ENCODE measurements at regions not wholly inside any gene's neighbourhood (a gene's known extent, or its start where the extent isn't known, plus 50 kb on each side); places are given as distances from the start of the nearest gene placed in this dataset.

DNA sequence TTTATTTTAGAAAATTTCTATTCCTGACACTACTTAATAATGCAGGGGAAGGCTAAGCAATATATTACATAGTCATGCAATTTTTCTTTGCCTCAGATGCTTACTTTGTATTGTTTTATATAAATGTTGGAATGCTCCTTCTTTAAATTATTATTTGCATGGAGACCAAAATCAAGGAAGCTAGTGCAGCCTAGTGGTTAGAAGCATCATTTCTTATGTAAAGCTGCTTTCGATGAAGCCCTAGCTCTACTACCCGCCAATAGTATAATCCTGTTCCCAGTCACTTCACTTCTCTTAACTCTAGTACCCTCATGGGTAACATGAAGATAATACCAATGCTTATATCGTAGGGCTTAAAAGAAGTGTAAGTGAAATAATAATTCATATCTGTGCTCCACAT lies 198.9 kb downstream of the LRATD1 start:
- TF ChIP-seq, protein P1, sequence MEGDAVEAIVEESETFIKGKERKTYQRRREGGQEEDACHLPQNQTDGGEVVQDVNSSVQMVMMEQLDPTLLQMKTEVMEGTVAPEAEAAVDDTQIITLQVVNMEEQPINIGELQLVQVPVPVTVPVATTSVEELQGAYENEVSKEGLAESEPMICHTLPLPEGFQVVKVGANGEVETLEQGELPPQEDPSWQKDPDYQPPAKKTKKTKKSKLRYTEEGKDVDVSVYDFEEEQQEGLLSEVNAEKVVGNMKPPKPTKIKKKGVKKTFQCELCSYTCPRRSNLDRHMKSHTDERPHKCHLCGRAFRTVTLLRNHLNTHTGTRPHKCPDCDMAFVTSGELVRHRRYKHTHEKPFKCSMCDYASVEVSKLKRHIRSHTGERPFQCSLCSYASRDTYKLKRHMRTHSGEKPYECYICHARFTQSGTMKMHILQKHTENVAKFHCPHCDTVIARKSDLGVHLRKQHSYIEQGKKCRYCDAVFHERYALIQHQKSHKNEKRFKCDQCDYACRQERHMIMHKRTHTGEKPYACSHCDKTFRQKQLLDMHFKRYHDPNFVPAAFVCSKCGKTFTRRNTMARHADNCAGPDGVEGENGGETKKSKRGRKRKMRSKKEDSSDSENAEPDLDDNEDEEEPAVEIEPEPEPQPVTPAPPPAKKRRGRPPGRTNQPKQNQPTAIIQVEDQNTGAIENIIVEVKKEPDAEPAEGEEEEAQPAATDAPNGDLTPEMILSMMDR (IDR thresholded peaks at IDR 0.05 in 2 of 3, conservative IDR thresholded peaks at IDR 0.05 in 1 of 3; ENCODE audit: borderline replicate concordance in 1 of 3, insufficient read depth in 1 of 3, low read depth in 2 of 3, low read length in 2 of 3), result no peak
- TF ChIP-seq, protein P2, sequence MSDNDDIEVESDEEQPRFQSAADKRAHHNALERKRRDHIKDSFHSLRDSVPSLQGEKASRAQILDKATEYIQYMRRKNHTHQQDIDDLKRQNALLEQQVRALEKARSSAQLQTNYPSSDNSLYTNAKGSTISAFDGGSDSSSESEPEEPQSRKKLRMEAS (IDR thresholded peaks at IDR 0.05), result no peak
- TF ChIP-seq EZH2phosphoT487 (IDR thresholded peaks at IDR 0.05; ENCODE audit: borderline replicate concordance) (no peak), YY1 (IDR thresholded peaks at IDR 0.05; ENCODE audit: extremely low read depth, insufficient replicate concordance, low read depth, low read length) (no peak), POLR2AphosphoS5 (IDR thresholded peaks at IDR 0.05; ENCODE audit: low read depth, low read length) (no peak)
